Mesothelial cell of epicardium (in vitro differentiated cells): ENCODE measurements at regions not wholly inside any gene's neighbourhood (a gene's known extent, or its start where the extent isn't known, plus 50 kb on each side); places are given as distances from the start of the nearest gene placed in this dataset.

Experiments
- DNase-seq, 2 experiments: peaks; one replicate each; pipeline ENCODE4 v3.0.0; 2021; ENCODE audit warnings: low spot score in 2 of 2; ENCODE audit not compliant: unreplicated experiment in 2 of 2
- H3K27ac Mint-ChIP-seq: 2 replicates; pipeline ENCODE4 v1.8.0; 2021; ENCODE audit warnings: mixed read lengths
- H3K27me3 Mint-ChIP-seq: 2 replicates; pipeline ENCODE4 v1.8.0; 2021; ENCODE audit warnings: low read depth, mixed read lengths
- H3K36me3 Mint-ChIP-seq: 2 replicates; pipeline ENCODE4 v1.8.0; 2021; ENCODE audit warnings: mixed read lengths
- H3K4me1 Mint-ChIP-seq: 2 replicates; pipeline ENCODE4 v1.8.0; 2021; ENCODE audit warnings: mixed read lengths
- H3K4me3 Mint-ChIP-seq: 2 replicates; pipeline ENCODE4 v1.8.0; 2021; ENCODE audit warnings: mild to moderate bottlenecking, moderate library complexity, mixed read lengths
- H3K9me3 Mint-ChIP-seq: 2 replicates; pipeline ENCODE4 v1.8.0; 2021; ENCODE audit warnings: mixed read lengths
- CTCF ChIP-seq: fragments of 200-600 bp; sonication (generic); IDR thresholded peaks from one replicate; pipeline ENCODE4 v1.5.0; 2021; ENCODE audit warnings: antibody characterized with exemption; ENCODE audit not compliant: unreplicated experiment

- no peak for TF ChIP-seq CTCF
- no peak overlapping the region for H3K27ac Mint-ChIP-seq
- H3K9me3 Mint-ChIP-seq = no peaks in the 10 kb centered on the region
- peaks cover 9% of the 10 kb centered on the region for H3K4me1 Mint-ChIP-seq
- no peaks in the 10 kb centered on the region for H3K27me3 Mint-ChIP-seq
- H3K4me3 Mint-ChIP-seq = no peak overlapping the region
- H3K36me3 Mint-ChIP-seq = no peaks in the 10 kb centered on the region
- DNase-seq = no peak
These were observed 61.3 kb upstream of the ANO1 start for GRCh38 chr11:70016666-70017367.

GRCh38 chr11:70018816-70019215 is 59.3 kb upstream of the ANO1 start:
- DNase-seq = no peak
- no peak overlapping the region for H3K4me3 Mint-ChIP-seq
- peaks cover 9% of the 10 kb centered on the region for H3K4me1 Mint-ChIP-seq
- peaks cover 4% of the 10 kb centered on the region for H3K9me3 Mint-ChIP-seq
- TF ChIP-seq CTCF = no peak
- H3K36me3 Mint-ChIP-seq = no peaks in the 10 kb centered on the region
- H3K27ac Mint-ChIP-seq = no peak overlapping the region
- H3K27me3 Mint-ChIP-seq = no peaks in the 10 kb centered on the region

GRCh38 chr11:70019576-70020011 is 58.5 kb upstream of the ANO1 start:
- Mint-ChIP-seq H3K27ac (no peak overlapping the region), H3K9me3 (peaks cover 4% of the 10 kb centered on the region), H3K4me1 (peaks cover 9% of the 10 kb centered on the region), H3K36me3 (no peaks in the 10 kb centered on the region), H3K27me3 (no peaks in the 10 kb centered on the region), H3K4me3 (no peak overlapping the region)
- DNase-seq = no peak
- TF ChIP-seq CTCF = no peak

GRCh38 chr11:70020336-70021214 is 57.5 kb upstream of the ANO1 start:
- no peak overlapping the region for H3K4me3 Mint-ChIP-seq
- peaks cover 9% of the 10 kb centered on the region for H3K4me1 Mint-ChIP-seq
- no peak for TF ChIP-seq CTCF
- peaks cover 4% of the 10 kb centered on the region for H3K9me3 Mint-ChIP-seq
- H3K36me3 Mint-ChIP-seq = no peaks in the 10 kb centered on the region
- no peak for DNase-seq
- peak overlapping the region; percentile 53 for H3K27ac Mint-ChIP-seq
- no peaks in the 10 kb centered on the region for H3K27me3 Mint-ChIP-seq

GRCh38 chr11:70021586-70021985 is 56.5 kb upstream of the ANO1 start:
- no peaks in the 10 kb centered on the region for H3K36me3 Mint-ChIP-seq
- peak overlapping the region; percentile 64 for H3K27ac Mint-ChIP-seq
- TF ChIP-seq CTCF = no peak
- H3K4me3 Mint-ChIP-seq = no peak overlapping the region
- no peak for DNase-seq
- no peaks in the 10 kb centered on the region for H3K27me3 Mint-ChIP-seq
- peaks cover 9% of the 10 kb centered on the region for H3K4me1 Mint-ChIP-seq
- peaks cover 4% of the 10 kb centered on the region for H3K9me3 Mint-ChIP-seq
